Large intestine (tissue), 3 donors: ENCODE measurements at regions not wholly inside any gene's neighbourhood (a gene's known extent, or its start where the extent isn't known, plus 50 kb on each side); places are given as distances from the start of the nearest gene placed in this dataset.
"Not testable (repeated sequence)": the region's sequence is repeated elsewhere in the genome, so short reads cannot be mapped to it uniquely, and the experiment has no call there.

Experiments
- DNase-seq, 2 donors: peaks; one replicate each; pipeline versions ENCODE4 v3.0.0 to v3.0.0-alpha.2; 2013
- H3K27ac ChIP-seq: one replicate; pipeline ENCODE4 v1.5.1; 2013; ENCODE audit warnings: low read length
- H3K27me3 ChIP-seq: 2 replicates; pipeline ENCODE4 v1.6.1; 2013; ENCODE audit warnings: low read length; ENCODE audit not compliant: control insufficient read depth, insufficient read depth
- H3K36me3 ChIP-seq: 2 replicates; pipeline ENCODE4 v1.6.1; 2013; ENCODE audit warnings: low read length; ENCODE audit not compliant: control insufficient read depth, insufficient read depth
- H3K4me1 ChIP-seq: one replicate; pipeline ENCODE4 v1.6.1; 2013; ENCODE audit warnings: low read length; ENCODE audit not compliant: control insufficient read depth, insufficient read depth
- H3K4me3 ChIP-seq: one replicate; pipeline ENCODE4 v1.5.1; 2013; ENCODE audit warnings: low read length
- H3K9me3 ChIP-seq: one replicate; pipeline ENCODE4 v1.6.1; 2013; ENCODE audit warnings: mild to moderate bottlenecking, low read depth, low read length, moderate library complexity; ENCODE audit not compliant: control insufficient read depth
- WGBS: methylation state at CpG from one replicate; pipeline ENCODE4 v1.1.5; 2013; ENCODE audit warnings: low lambda C conversion rate; ENCODE audit not compliant: insufficient coverage; 5-methylcytosine and 5-hydroxymethylcytosine counted together

- H3K9me3 ChIP-seq: not testable (repeated sequence)
- WGBS: no CpG with 5 or more reads among the region's 25 CpGs
Observed at GRCh38 chr14:47901141-47901540, 225.7 kb upstream of the MDGA2 start.

GRCh38 chr14:47899685-47900084 is 224.3 kb upstream of the MDGA2 start:
- no peak for DNase-seq
- WGBS: 72% methylated on average over 4 of the region's 5 CpGs
- no peaks in the 10 kb centered on the region for H3K27me3 ChIP-seq
- no peaks in the 10 kb centered on the region for H3K36me3 ChIP-seq
- H3K4me1 ChIP-seq: no peaks in the 10 kb centered on the region
- H3K9me3 ChIP-seq: no peaks in the 10 kb centered on the region
- no peak overlapping the region for H3K4me3 ChIP-seq
- H3K27ac ChIP-seq: no peak overlapping the region

More at GRCh38 chr14:47901141-47901540, 225.7 kb upstream of the MDGA2 start:
- H3K27me3 ChIP-seq, H3K36me3 ChIP-seq, DNase-seq, H3K4me3 ChIP-seq, H3K27ac ChIP-seq, H3K4me1 ChIP-seq: not testable (repeated sequence)

DNA sequence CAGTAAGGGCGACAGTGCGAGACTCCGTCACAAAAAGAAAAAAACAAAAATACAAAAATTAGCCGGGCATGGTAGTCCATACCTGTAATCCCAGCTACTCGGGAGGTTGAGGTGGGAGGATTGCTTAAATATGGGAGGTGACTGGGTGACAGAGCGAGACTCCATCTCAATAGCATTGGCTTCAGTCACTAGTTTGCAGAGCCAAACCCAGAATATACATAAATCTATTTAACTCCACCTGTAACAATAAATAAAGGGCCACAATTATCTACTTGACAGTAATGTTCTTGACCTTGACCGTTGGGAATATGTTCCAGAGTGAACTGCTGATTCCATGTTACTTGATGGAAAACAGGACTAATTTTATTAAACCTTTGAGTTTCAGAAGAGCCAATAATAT is 198.9 kb upstream of the MDGA2 start:
- Histone ChIP-seq H3K9me3 (no peaks in the 10 kb centered on the region), H3K27ac (no peak overlapping the region), H3K4me1 (no peaks in the 10 kb centered on the region), H3K4me3 (no peak overlapping the region), H3K27me3 (no peaks in the 10 kb centered on the region), H3K36me3 (no peaks in the 10 kb centered on the region)
- DNase-seq: no peak
- WGBS: no CpG with 5 or more reads among the region's 7 CpGs

DNA sequence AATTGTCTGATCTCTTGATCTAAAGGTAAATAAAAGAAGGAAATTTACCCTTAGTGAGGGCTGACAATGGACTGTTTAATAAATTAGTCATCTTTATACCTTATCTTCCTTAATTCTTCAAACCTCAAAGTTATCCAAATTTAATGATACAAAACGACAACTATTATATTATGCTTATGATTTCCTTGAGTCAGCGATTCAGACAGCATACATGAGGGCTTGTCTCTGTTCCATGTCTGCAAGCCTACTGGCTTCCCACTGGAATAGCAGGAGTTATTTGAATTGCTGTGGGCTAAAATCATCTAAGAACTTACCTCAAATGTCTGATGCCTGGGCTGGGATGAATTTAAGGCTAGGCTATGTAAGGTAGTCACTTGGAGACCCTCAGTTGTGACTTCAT is 197.2 kb upstream of the MDGA2 start:
- no peak overlapping the region for H3K4me3 ChIP-seq
- H3K4me1 ChIP-seq: no peaks in the 10 kb centered on the region
- H3K36me3 ChIP-seq: no peaks in the 10 kb centered on the region
- H3K9me3 ChIP-seq: no peaks in the 10 kb centered on the region
- DNase-seq: no peak
- 57% methylated on average over 1 of the region's 2 CpGs for whole genome bisulfite sequencing
- no peaks in the 10 kb centered on the region for H3K27me3 ChIP-seq
- no peak overlapping the region for H3K27ac ChIP-seq

GRCh38 chr14:47863441-47863840 is 188.0 kb upstream of the MDGA2 start:
- H3K36me3 ChIP-seq: no peaks in the 10 kb centered on the region
- no peak overlapping the region for H3K4me3 ChIP-seq
- H3K4me1 ChIP-seq: no peaks in the 10 kb centered on the region
- DNase-seq: no peak
- H3K27ac ChIP-seq: no peak overlapping the region
- H3K9me3 ChIP-seq: no peaks in the 10 kb centered on the region
- no peaks in the 10 kb centered on the region for H3K27me3 ChIP-seq

DNA sequence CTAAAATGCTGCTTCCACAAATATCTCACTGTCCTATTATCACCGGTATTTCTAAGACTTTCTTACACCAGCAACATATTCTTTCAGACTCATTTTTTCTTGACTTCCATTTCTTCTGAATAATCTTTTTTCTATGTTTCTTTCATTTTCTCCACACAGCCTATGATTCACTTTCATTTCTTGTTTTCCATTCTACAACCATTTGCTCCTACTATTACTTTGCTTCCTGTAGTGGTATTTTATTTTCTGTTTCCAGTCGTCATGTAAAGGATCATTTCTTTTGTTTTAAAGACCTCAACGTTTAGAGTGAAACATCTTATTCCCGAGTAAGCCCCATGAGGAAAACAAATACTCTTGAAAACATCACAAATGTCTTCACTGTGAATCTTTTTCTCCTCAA is 182.2 kb upstream of the MDGA2 start:
- no peak overlapping the region for H3K27ac ChIP-seq
- H3K9me3 ChIP-seq: no peaks in the 10 kb centered on the region
- H3K36me3 ChIP-seq: no peaks in the 10 kb centered on the region
- no peak for DNase-seq
- no peaks in the 10 kb centered on the region for H3K4me1 ChIP-seq
- H3K4me3 ChIP-seq: no peak overlapping the region
- 89% methylated on average over 3 of the region's 4 CpGs for WGBS
- H3K27me3 ChIP-seq: no peaks in the 10 kb centered on the region

- H3K9me3 ChIP-seq: no peaks in the 10 kb centered on the region
- no peak overlapping the region for H3K4me3 ChIP-seq
- no peaks in the 10 kb centered on the region for H3K27me3 ChIP-seq
- no peak for DNase-seq
- no peaks in the 10 kb centered on the region for H3K4me1 ChIP-seq
- H3K36me3 ChIP-seq: no peaks in the 10 kb centered on the region
- WGBS: no CpG with 5 or more reads among the region's 1 CpG
- H3K27ac ChIP-seq: no peak overlapping the region
Observed at GRCh38 chr14:47852278-47852677, 176.9 kb upstream of the MDGA2 start.

- no peak overlapping the region for H3K4me3 ChIP-seq
- no peaks in the 10 kb centered on the region for H3K9me3 ChIP-seq
- DNase-seq: no peak
- no peaks in the 10 kb centered on the region for H3K4me1 ChIP-seq
- no peaks in the 10 kb centered on the region for H3K36me3 ChIP-seq
- no peak overlapping the region for H3K27ac ChIP-seq
- WGBS: no CpG with 5 or more reads among the region's 4 CpGs
- H3K27me3 ChIP-seq: no peaks in the 10 kb centered on the region
Observed at GRCh38 chr14:47846008-47846407, 170.6 kb upstream of the MDGA2 start.

DNA sequence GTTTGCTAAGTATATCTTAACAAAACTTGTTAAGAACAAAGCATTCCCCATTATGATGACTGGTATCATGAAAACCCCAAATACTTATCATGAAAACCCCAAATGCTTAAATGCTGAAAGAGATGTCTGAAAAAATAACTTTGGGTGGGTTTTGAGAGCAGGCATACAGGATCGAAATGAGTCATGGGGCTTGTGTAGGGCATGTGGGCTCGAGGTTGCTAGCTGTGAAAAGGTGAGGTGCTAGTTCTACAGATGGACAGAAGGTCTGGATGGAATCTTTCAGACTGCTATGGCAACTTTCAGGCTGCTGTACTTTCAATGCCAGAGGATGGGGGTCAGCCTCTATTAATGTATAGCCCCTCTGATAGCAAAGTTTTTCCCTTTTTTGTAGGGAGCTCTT is 167.8 kb upstream of the MDGA2 start:
- H3K9me3 ChIP-seq: no peaks in the 10 kb centered on the region
- no CpG with 5 or more reads among the region's 2 CpGs for WGBS

GRCh38 chr14:47833011-47833410 is 157.6 kb upstream of the MDGA2 start:
- Histone ChIP-seq H3K27me3 (no peaks in the 10 kb centered on the region), H3K36me3 (no peaks in the 10 kb centered on the region), H3K9me3 (no peaks in the 10 kb centered on the region), H3K4me1 (no peaks in the 10 kb centered on the region), H3K4me3 (no peak overlapping the region), H3K27ac (no peak overlapping the region)
- DNase-seq: no peak

More for the DNA sequence above, 167.8 kb upstream of the MDGA2 start:
- no peak overlapping the region for H3K4me3 ChIP-seq
- H3K36me3 ChIP-seq: no peaks in the 10 kb centered on the region
- no peaks in the 10 kb centered on the region for H3K27me3 ChIP-seq
- no peaks in the 10 kb centered on the region for H3K4me1 ChIP-seq
- H3K27ac ChIP-seq: no peak overlapping the region
- DNase-seq: no peak

DNA sequence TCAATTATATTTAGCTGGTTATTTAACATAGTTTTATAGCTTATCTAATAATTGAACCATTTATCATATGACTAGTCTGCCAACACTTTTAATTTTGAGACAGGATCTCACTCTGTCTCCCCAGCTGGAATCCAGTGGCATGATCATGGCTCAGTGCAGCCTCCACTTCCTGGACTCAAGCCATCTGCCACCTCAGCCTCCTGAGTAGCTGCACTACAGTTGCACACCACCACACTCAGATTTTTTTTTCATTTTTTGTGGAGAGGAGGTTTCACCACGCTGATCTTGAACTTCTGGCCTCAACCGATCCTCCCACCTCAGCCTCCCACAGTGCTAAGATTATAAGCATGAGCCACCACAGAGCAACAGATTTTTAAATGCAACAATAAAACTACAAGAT is 151.4 kb upstream of the MDGA2 start:
- no peak for DNase-seq
- H3K27ac ChIP-seq: no peak overlapping the region
- H3K9me3 ChIP-seq: no peaks in the 10 kb centered on the region
- no peaks in the 10 kb centered on the region for H3K36me3 ChIP-seq
- H3K4me1 ChIP-seq: no peaks in the 10 kb centered on the region
- no CpG with 5 or more reads among the region's 2 CpGs for WGBS
- no peaks in the 10 kb centered on the region for H3K27me3 ChIP-seq
- no peak overlapping the region for H3K4me3 ChIP-seq
